GM23338 (cell line): ENCODE measurements at regions not wholly inside any gene's neighbourhood (a gene's known extent, or its start where the extent isn't known, plus 50 kb on each side); places are given as distances from the start of the nearest gene placed in this dataset.

Experiments
- ATAC-seq: fragments of 200-7000 bp; cut with Tn5 transposase; 3 replicates; pipeline ENCODE4 v1.9.1; 2020
- DNase-seq: peaks from one replicate; pipeline ENCODE4 v3.0.0-alpha.2; 2015; ENCODE audit warnings: low spot score
- H2AFZ ChIP-seq: fragments of 200-600 bp; sonication (generic); 2 replicates; pipeline ENCODE4 v1.8.0; 2016; ENCODE audit warnings: antibody characterized with exemption, mild to moderate bottlenecking, moderate library complexity
- H3F3A ChIP-seq: fragments of 200-600 bp; sonication (generic); replicated peaks from 2 replicates; pipeline ENCODE4 v1.8.0; 2017; ENCODE audit warnings: antibody characterized with exemption, mixed run types, low read depth
- H3K27ac ChIP-seq: fragments of 200-600 bp; sonication (generic); 2 replicates; pipeline ENCODE4 v1.6.1; 2016; ENCODE audit warnings: low read depth
- H3K27me3 ChIP-seq: fragments of 200-600 bp; sonication (generic); 2 replicates; pipeline ENCODE4 v1.8.0; 2016; ENCODE audit warnings: mild to moderate bottlenecking, mixed run types, moderate library complexity; ENCODE audit not compliant: insufficient read depth
- H3K36me3 ChIP-seq: fragments of 200-600 bp; sonication (generic); 2 replicates; pipeline ENCODE4 v1.8.0; 2016; ENCODE audit warnings: mild to moderate bottlenecking; ENCODE audit not compliant: insufficient read depth
- H3K4me1 ChIP-seq: fragments of 200-600 bp; sonication (generic); 2 replicates; pipeline ENCODE4 v1.8.0; 2016; ENCODE audit warnings: mild to moderate bottlenecking, moderate library complexity; ENCODE audit not compliant: insufficient read depth
- H3K4me2 ChIP-seq: fragments of 200-600 bp; sonication (generic); 2 replicates; pipeline ENCODE4 v1.7.1; 2017; ENCODE audit warnings: mixed run types
- H3K4me3 ChIP-seq: fragments of 200-600 bp; sonication (generic); 2 replicates; pipeline ENCODE4 v1.6.1; 2016; ENCODE audit warnings: mixed run types
- H3K79me2 ChIP-seq: fragments of 200-600 bp; sonication (generic); replicated peaks from 2 replicates; pipeline ENCODE4 v1.8.0; 2017; ENCODE audit warnings: mild to moderate bottlenecking; ENCODE audit not compliant: insufficient read depth
- H3K9me2 ChIP-seq: fragments of 200-600 bp; sonication (generic); 2 replicates; pipeline ENCODE4 v1.8.0; 2017; ENCODE audit not compliant: insufficient read depth
- H4K20me1 ChIP-seq: fragments of 200-600 bp; sonication (generic); replicated peaks from 2 replicates; pipeline ENCODE4 v1.8.0; 2017; ENCODE audit warnings: mild to moderate bottlenecking; ENCODE audit not compliant: insufficient read depth
- H3K27ac Mint-ChIP-seq: 2 replicates; pipeline ENCODE4 v1.8.0; 2020; ENCODE audit warnings: inconsistent platforms, mild to moderate bottlenecking, moderate library complexity, mixed read lengths
- H3K27me3 Mint-ChIP-seq: 3 replicates; pipeline ENCODE4 v1.8.0; 2022; ENCODE audit warnings: low read depth, mild to moderate bottlenecking, moderate library complexity, mixed read lengths, inconsistent platforms; ENCODE audit not compliant: insufficient read depth, poor library complexity
- H3K36me3 Mint-ChIP-seq: 3 replicates; pipeline ENCODE4 v1.8.0; 2021; ENCODE audit warnings: low read depth, mild to moderate bottlenecking, inconsistent platforms, moderate library complexity, mixed read lengths
- H3K4me1 Mint-ChIP-seq: 3 replicates; pipeline ENCODE4 v1.8.0; 2020; ENCODE audit warnings: mild to moderate bottlenecking, inconsistent platforms, mixed read lengths
- H3K4me3 Mint-ChIP-seq: 3 replicates; pipeline ENCODE4 v1.8.0; 2021; ENCODE audit warnings: moderate library complexity, mild to moderate bottlenecking, inconsistent platforms, mixed read lengths
- H3K9me3 Mint-ChIP-seq: 3 replicates; pipeline ENCODE4 v1.8.0; 2020; ENCODE audit warnings: moderate library complexity, mild to moderate bottlenecking, inconsistent platforms, mixed read lengths
- CREB1 ChIP-seq: fragments of 250-450 bp; sonication (Bioruptor Pico); IDR thresholded peaks from 2 replicates; pipeline ENCODE4 v1.5.0; 2020; ENCODE audit warnings: low read depth, mild to moderate bottlenecking, moderate library complexity
- CTCF ChIP-seq, 2 experiments: fragments of 200-600 bp in 1 of 2; sonication (generic) in 1 of 2; conservative IDR thresholded peaks; 2 replicates each; pipeline versions ENCODE4 v1.5.1 to v1.6.1; 2016 to 2017; ENCODE audit warnings: antibody characterized with exemption in 2 of 2, low read depth in 2 of 2, mild to moderate bottlenecking in 2 of 2, moderate library complexity in 1 of 2
- ETS1 ChIP-seq: IDR thresholded peaks from 2 replicates; pipeline ENCODE4 v1.6.1; 2016; ENCODE audit warnings: antibody characterized with exemption
- EZH2 ChIP-seq: fragments of 200-600 bp; sonication (generic); IDR thresholded peaks from one replicate; pipeline ENCODE4 v1.8.0; 2017; ENCODE audit warnings: antibody characterized with exemption, mild to moderate bottlenecking, low read depth; ENCODE audit not compliant: unreplicated experiment
- EZH2phosphoT487 ChIP-seq: fragments of 200-600 bp; sonication (generic); IDR thresholded peaks from one replicate; pipeline ENCODE4 v1.8.1; 2018; ENCODE audit warnings: antibody characterized with exemption; ENCODE audit not compliant: unreplicated experiment
- JUNB ChIP-seq: IDR thresholded peaks from one replicate; pipeline ENCODE4 v1.6.1; 2016; ENCODE audit warnings: antibody characterized with exemption; ENCODE audit not compliant: unreplicated experiment
- NANOG ChIP-seq: IDR thresholded peaks from 2 replicates; pipeline ENCODE4 v1.6.1; 2016; ENCODE audit warnings: antibody characterized with exemption, borderline replicate concordance
- POLR2AphosphoS5 ChIP-seq: IDR thresholded peaks from 2 replicates; pipeline ENCODE4 v1.6.1; 2016; ENCODE audit warnings: antibody characterized with exemption, low read depth
- STAT1 ChIP-seq: IDR thresholded peaks from one replicate; pipeline ENCODE4 v1.6.1; 2016; ENCODE audit warnings: antibody characterized with exemption; ENCODE audit not compliant: unreplicated experiment
- ZNF114 ChIP-seq: fragments of 250-450 bp; sonication (Bioruptor Pico); IDR thresholded peaks from 2 replicates; pipeline ENCODE4 v1.5.0; 2020; ENCODE audit warnings: mild to moderate bottlenecking, moderate library complexity
- ZNF331 ChIP-seq: fragments of 250-450 bp; sonication (Bioruptor Pico); IDR thresholded peaks from 2 replicates; pipeline ENCODE4 v1.5.0; 2020; ENCODE audit warnings: low read depth, mild to moderate bottlenecking, moderate library complexity
- ZNF462 ChIP-seq: fragments of 250-450 bp; sonication (Bioruptor Pico); IDR thresholded peaks from 2 replicates; pipeline ENCODE4 v1.5.0; 2020; ENCODE audit warnings: mild to moderate bottlenecking, moderate library complexity
- TF ChIP-seq, protein P1 (sequence below): IDR thresholded peaks from one replicate; pipeline ENCODE4 v1.6.1; 2018; ENCODE audit warnings: antibody characterized with exemption; ENCODE audit not compliant: unreplicated experiment

DNA sequence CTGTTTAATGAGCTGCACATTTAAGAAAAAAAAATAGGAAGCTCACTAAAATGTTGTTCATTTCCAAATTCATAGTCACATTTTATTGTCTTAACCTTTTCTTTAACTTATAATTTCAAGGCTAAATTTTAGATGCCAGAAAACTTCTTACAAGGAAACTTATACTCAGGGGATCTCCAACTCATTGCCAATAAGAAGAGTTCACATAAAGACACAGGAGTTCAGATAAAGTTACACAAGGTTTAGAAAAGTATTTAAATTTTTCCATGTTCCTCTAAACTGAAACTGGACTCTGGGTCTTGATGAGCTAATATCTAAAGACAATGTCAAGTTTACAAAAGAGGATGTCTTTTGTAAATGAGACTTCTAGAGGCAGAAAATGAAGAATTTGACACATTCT is 190.7 kb upstream of the KCNJ16 start:
- ATAC-seq (no peak), DNase-seq (no peak)
- Histone ChIP-seq H3K9me2 (no peaks in the 10 kb centered on the region), H3K27ac (no peak overlapping the region), H3K4me2 (no peak overlapping the region), H3K36me3 (no peaks in the 10 kb centered on the region), H3K27me3 (no peaks in the 10 kb centered on the region), H3F3A (no peaks in the 10 kb centered on the region), H3K4me1 (no peaks in the 10 kb centered on the region), H2AFZ (no peak overlapping the region), H4K20me1 (no peaks in the 10 kb centered on the region), H3K4me3 (no peak overlapping the region), H3K79me2 (no peaks in the 10 kb centered on the region)
- Mint-ChIP-seq H3K4me3 (no peak overlapping the region), H3K36me3 (no peaks in the 10 kb centered on the region), H3K27me3 (no peaks in the 10 kb centered on the region), H3K9me3 (no peaks in the 10 kb centered on the region), H3K27ac (no peak overlapping the region), H3K4me1 (no peaks in the 10 kb centered on the region)
- no peak for TF ChIP-seq POLR2AphosphoS5
- TF ChIP-seq STAT1: no peak
- no peak for TF ChIP-seq ZNF114
- TF ChIP-seq ZNF462 (CRISPR knock-in tag): no peak
- TF ChIP-seq EZH2: no peak
- TF ChIP-seq, protein P1, sequence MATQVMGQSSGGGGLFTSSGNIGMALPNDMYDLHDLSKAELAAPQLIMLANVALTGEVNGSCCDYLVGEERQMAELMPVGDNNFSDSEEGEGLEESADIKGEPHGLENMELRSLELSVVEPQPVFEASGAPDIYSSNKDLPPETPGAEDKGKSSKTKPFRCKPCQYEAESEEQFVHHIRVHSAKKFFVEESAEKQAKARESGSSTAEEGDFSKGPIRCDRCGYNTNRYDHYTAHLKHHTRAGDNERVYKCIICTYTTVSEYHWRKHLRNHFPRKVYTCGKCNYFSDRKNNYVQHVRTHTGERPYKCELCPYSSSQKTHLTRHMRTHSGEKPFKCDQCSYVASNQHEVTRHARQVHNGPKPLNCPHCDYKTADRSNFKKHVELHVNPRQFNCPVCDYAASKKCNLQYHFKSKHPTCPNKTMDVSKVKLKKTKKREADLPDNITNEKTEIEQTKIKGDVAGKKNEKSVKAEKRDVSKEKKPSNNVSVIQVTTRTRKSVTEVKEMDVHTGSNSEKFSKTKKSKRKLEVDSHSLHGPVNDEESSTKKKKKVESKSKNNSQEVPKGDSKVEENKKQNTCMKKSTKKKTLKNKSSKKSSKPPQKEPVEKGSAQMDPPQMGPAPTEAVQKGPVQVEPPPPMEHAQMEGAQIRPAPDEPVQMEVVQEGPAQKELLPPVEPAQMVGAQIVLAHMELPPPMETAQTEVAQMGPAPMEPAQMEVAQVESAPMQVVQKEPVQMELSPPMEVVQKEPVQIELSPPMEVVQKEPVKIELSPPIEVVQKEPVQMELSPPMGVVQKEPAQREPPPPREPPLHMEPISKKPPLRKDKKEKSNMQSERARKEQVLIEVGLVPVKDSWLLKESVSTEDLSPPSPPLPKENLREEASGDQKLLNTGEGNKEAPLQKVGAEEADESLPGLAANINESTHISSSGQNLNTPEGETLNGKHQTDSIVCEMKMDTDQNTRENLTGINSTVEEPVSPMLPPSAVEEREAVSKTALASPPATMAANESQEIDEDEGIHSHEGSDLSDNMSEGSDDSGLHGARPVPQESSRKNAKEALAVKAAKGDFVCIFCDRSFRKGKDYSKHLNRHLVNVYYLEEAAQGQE: no peak
- no peak for TF ChIP-seq NANOG
- no peak for TF ChIP-seq EZH2phosphoT487
- TF ChIP-seq JUNB: no peak
- TF ChIP-seq ZNF331 (CRISPR knock-in tag): no peak
- no peak for TF ChIP-seq CTCF (conservative IDR thresholded peaks at IDR 0.05; ENCODE audit: low read depth in 2 of 2)
- TF ChIP-seq ETS1: no peak
- TF ChIP-seq CREB1 (CRISPR knock-in tag): no peak
